ENCODE measurements at regions not wholly inside any gene's neighbourhood (a gene's known extent, or its start where the extent isn't known, plus 50 kb on each side); places are given as distances from the start of the nearest gene placed in this dataset.
"Not testable (repeated sequence)": the region's sequence is repeated elsewhere in the genome, so short reads cannot be mapped to it uniquely, and the experiment has no call there.

- CTCF ChIA-PET, result interaction anchor here (0.9 to 1.9 kb wide), 4 partner anchors 12 to 115 kb away, joined by 3 to 6 read pairs (median 4); no protein-coding TSS in a partner anchor
- Mint-ChIP-seq H3K9me3 (ENCODE audit: unreplicated experiment) (peaks cover 48% of the 10 kb centered on the region), H3K4me3 (ENCODE audit: unreplicated experiment) (peak overlapping the region; percentile 40), H3K27ac (ENCODE audit: low read depth, unreplicated experiment) (peak overlapping the region; percentile 73), H3K4me1 (ENCODE audit: insufficient read depth, unreplicated experiment) (peaks cover 20% of the 10 kb centered on the region)
- POLR2A ChIA-PET, result interaction anchor here (0.7 kb wide), 1 partner anchor 11 kb away, joined by 3 read pairs; no protein-coding TSS in a partner anchor
- DNase-seq (ENCODE audit: unreplicated experiment), result peak; percentile 30
- intact Hi-C loops (cut with micrococcal nuclease); H3K36me3 Mint-ChIP-seq (ENCODE audit: insufficient read depth, unreplicated experiment); BruUV-seq (replicated peaks); H3K27me3 Mint-ChIP-seq (ENCODE audit: insufficient read depth, unreplicated experiment): not testable (repeated sequence)
These were observed 86.5 kb downstream of the XCL2 start for GRCh38 chr1:168457296-168457695.

GRCh38 chr1:168455764-168456163, 88.0 kb downstream of the XCL2 start:
- CTCF ChIA-PET, result interaction anchor here (0.9 to 1.9 kb wide), 4 partner anchors 15 to 147 kb away, joined by 3 to 6 read pairs (median 4); no protein-coding TSS in a partner anchor
- Mint-ChIP-seq H3K4me3 (ENCODE audit: unreplicated experiment) (no peak overlapping the region), H3K9me3 (ENCODE audit: unreplicated experiment) (peaks cover 39% of the 10 kb centered on the region), H3K4me1 (ENCODE audit: insufficient read depth, unreplicated experiment) (peaks cover 20% of the 10 kb centered on the region), H3K27ac (ENCODE audit: low read depth, unreplicated experiment) (no peak overlapping the region), H3K36me3 (ENCODE audit: insufficient read depth, unreplicated experiment) (peaks cover 5% of the 10 kb centered on the region), H3K27me3 (ENCODE audit: insufficient read depth, unreplicated experiment) (no peaks in the 10 kb centered on the region)
- BruUV-seq (replicated peaks), result no TSS peak
- DNase-seq (ENCODE audit: unreplicated experiment), result no peak
- intact Hi-C loops (cut with micrococcal nuclease), result no loop called here
- no peak for TF ChIP-seq CTCF (IDR thresholded peaks at IDR 0.05; ENCODE audit: unreplicated experiment)
- POLR2A ChIA-PET, result interaction anchor here (1.4 kb wide), 1 partner anchor 12 kb away, joined by 3 read pairs; no protein-coding TSS in a partner anchor

DNA sequence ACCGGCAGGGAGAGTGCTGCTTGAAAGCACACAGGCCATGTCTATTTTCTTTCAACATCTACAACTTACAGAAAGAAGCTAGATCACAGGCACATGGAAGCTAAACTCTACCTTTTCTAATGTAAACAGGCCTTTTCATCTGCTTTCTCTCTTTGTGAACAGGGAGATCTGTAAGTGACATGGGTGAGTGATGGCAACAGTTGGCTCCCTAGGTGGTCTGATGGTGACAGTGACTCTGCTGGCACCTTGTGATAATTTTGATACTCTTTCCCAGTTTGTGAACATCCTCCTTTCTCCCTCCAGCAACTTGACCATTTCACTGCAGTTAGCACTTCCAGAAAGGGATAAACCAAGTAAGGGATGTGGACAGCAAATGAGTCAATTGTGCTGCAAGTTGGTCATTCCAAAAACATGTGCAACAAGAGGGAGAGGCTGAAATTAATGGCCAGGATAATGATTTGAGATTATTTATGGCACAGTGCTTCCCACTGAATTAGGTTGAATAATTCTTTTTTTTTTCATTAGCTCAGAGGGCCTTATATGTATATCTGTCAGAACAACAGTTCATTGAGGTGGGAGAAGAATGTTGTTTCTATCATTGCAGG, 89.5 kb downstream of the XCL2 start:
- peaks cover 5% of the 10 kb centered on the region for H3K36me3 Mint-ChIP-seq (ENCODE audit: insufficient read depth, unreplicated experiment)
- peaks cover 27% of the 10 kb centered on the region for H3K9me3 Mint-ChIP-seq (ENCODE audit: unreplicated experiment)
- no peaks in the 10 kb centered on the region for H3K27me3 Mint-ChIP-seq (ENCODE audit: insufficient read depth, unreplicated experiment)
- intact Hi-C loops (cut with micrococcal nuclease), result no loop called here
- peak overlapping the region; percentile 16 for H3K27ac Mint-ChIP-seq (ENCODE audit: low read depth, unreplicated experiment)
- TF ChIP-seq CTCF (IDR thresholded peaks at IDR 0.05; ENCODE audit: unreplicated experiment), result no peak
- POLR2A ChIA-PET, result interaction anchor here (0.6 to 1.4 kb wide), 4 partner anchors 11 to 146 kb away, joined by 3 to 5 read pairs (median 3); no protein-coding TSS in a partner anchor
- CTCF ChIA-PET, result interaction anchor here (0.7 to 2.8 kb wide), 8 partner anchors 8 to 894 kb away, joined by 3 to 7 read pairs (median 3); no protein-coding TSS in a partner anchor
- no TSS peak for BruUV-seq (replicated peaks)
- no peak for DNase-seq (ENCODE audit: unreplicated experiment)
- peaks cover 20% of the 10 kb centered on the region for H3K4me1 Mint-ChIP-seq (ENCODE audit: insufficient read depth, unreplicated experiment)
- no peak overlapping the region for H3K4me3 Mint-ChIP-seq (ENCODE audit: unreplicated experiment)

- no peak for DNase-seq (ENCODE audit: unreplicated experiment)
- H3K36me3 Mint-ChIP-seq (ENCODE audit: insufficient read depth, unreplicated experiment), result no peaks in the 10 kb centered on the region
- H3K9me3 Mint-ChIP-seq (ENCODE audit: unreplicated experiment), result peaks cover 25% of the 10 kb centered on the region
- no peak overlapping the region for H3K27ac Mint-ChIP-seq (ENCODE audit: low read depth, unreplicated experiment)
- ChIA-PET CTCF (interaction anchor here (0.5 to 2.8 kb wide), 8 partner anchors 11 to 702 kb away, joined by 3 to 7 read pairs (median 3); no protein-coding TSS in a partner anchor), POLR2A (interaction anchor here (0.7 kb wide), 1 partner anchor 40 kb away, joined by 3 read pairs; no protein-coding TSS in a partner anchor)
- no TSS peak for BruUV-seq (replicated peaks)
- intact Hi-C loops (cut with micrococcal nuclease), result no loop called here
- no peak for TF ChIP-seq CTCF (IDR thresholded peaks at IDR 0.05; ENCODE audit: unreplicated experiment)
- H3K4me3 Mint-ChIP-seq (ENCODE audit: unreplicated experiment), result no peak overlapping the region
- H3K27me3 Mint-ChIP-seq (ENCODE audit: insufficient read depth, unreplicated experiment), result peaks cover 10% of the 10 kb centered on the region
- peaks cover 20% of the 10 kb centered on the region for H3K4me1 Mint-ChIP-seq (ENCODE audit: insufficient read depth, unreplicated experiment)
These were observed 90.7 kb downstream of the XCL2 start for GRCh38 chr1:168453056-168453455.

All from MCF 10A (cell line).